ENCODE measurements at regions not wholly inside any gene's neighbourhood (a gene's known extent, or its start where the extent isn't known, plus 50 kb on each side); places are given as distances from the start of the nearest gene placed in this dataset.

GRCh38 chr9:11320989-11321388 lies 708.2 kb upstream of the PTPRD start:
- H3K9me3 ChIP-seq (ENCODE audit: control insufficient read depth in 4 of 4, insufficient read depth in 3 of 4, low read length in 3 of 4): no peaks in the 10 kb centered on the region
- no peaks in the 10 kb centered on the region for H3K36me3 ChIP-seq (ENCODE audit: control insufficient read depth in 4 of 4, insufficient read depth in 4 of 4, low read length in 4 of 4)
- ATAC-seq (ENCODE audit: insufficient read depth, low FRiP score) (no peak), DNase-seq (no peak)
- no peaks in the 10 kb centered on the region for H3K4me1 ChIP-seq (ENCODE audit: control insufficient read depth in 5 of 5, insufficient read depth in 5 of 5, low read length in 5 of 5)
- H3K27me3 ChIP-seq (ENCODE audit: control insufficient read depth in 3 of 3, insufficient read depth in 3 of 3, low read length in 2 of 3): no peaks in the 10 kb centered on the region
- no peak overlapping the region for H3K27ac ChIP-seq (ENCODE audit: low read depth in 1 of 2, low read length in 1 of 2)
- H3K4me3 ChIP-seq: no peak overlapping the region
- no peak overlapping the region for H3K9ac ChIP-seq (ENCODE audit: insufficient read depth in 1 of 2, low read length in 2 of 2)
- TF ChIP-seq CTCF (IDR thresholded peaks at IDR 0.05; ENCODE audit: control extremely low read depth, extremely low read depth): no peak

GRCh38 chr9:11323457-11323856 lies 710.7 kb upstream of the PTPRD start:
- Histone ChIP-seq H3K9me3 (ENCODE audit: control insufficient read depth in 4 of 4, insufficient read depth in 3 of 4, low read length in 3 of 4) (no peaks in the 10 kb centered on the region), H3K4me3 (no peak overlapping the region), H3K27ac (ENCODE audit: low read depth in 1 of 2, low read length in 1 of 2) (no peak overlapping the region), H3K4me1 (ENCODE audit: control insufficient read depth in 5 of 5, insufficient read depth in 5 of 5, low read length in 5 of 5) (no peaks in the 10 kb centered on the region), H3K27me3 (ENCODE audit: control insufficient read depth in 3 of 3, insufficient read depth in 3 of 3, low read length in 2 of 3) (no peaks in the 10 kb centered on the region), H3K36me3 (ENCODE audit: control insufficient read depth in 4 of 4, insufficient read depth in 4 of 4, low read length in 4 of 4) (no peaks in the 10 kb centered on the region), H3K9ac (ENCODE audit: insufficient read depth in 1 of 2, low read length in 2 of 2) (no peak overlapping the region)
- DNase-seq: no peak
- no peak for ATAC-seq (ENCODE audit: insufficient read depth, low FRiP score)
- TF ChIP-seq CTCF (IDR thresholded peaks at IDR 0.05; ENCODE audit: control extremely low read depth, extremely low read depth): no peak
- WGBS, 2 donors: 67 to 70% methylated on average over 1 of the region's 1 CpG

DNA sequence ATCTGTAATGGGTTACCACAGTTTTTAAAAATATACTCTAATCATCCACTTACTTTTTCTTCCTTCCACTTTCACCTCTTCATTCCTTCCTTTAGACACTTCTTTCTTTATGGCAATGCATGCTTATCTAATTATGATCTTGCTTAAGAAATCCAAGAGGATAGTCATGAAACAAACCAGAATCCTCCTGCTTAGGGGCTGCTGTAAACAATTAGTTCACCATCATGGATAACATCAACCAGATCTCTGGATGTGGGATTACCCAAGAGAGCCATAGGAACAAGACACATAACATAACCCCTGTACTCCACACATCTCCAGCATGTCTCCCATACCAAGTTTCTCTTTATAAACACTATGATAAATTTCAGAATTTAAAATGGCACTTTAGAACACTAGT lies 713.4 kb upstream of the PTPRD start:
- Histone ChIP-seq H3K27ac (ENCODE audit: low read depth in 1 of 2, low read length in 1 of 2) (no peak overlapping the region), H3K4me3 (no peak overlapping the region), H3K27me3 (ENCODE audit: control insufficient read depth in 3 of 3, insufficient read depth in 3 of 3, low read length in 2 of 3) (no peaks in the 10 kb centered on the region), H3K36me3 (ENCODE audit: control insufficient read depth in 4 of 4, insufficient read depth in 4 of 4, low read length in 4 of 4) (no peaks in the 10 kb centered on the region), H3K9me3 (ENCODE audit: control insufficient read depth in 4 of 4, insufficient read depth in 3 of 4, low read length in 3 of 4) (peaks cover 0 to 5% (median 2%) of the 10 kb centered on the region in 4 donors), H3K9ac (ENCODE audit: insufficient read depth in 1 of 2, low read length in 2 of 2) (no peak overlapping the region), H3K4me1 (ENCODE audit: control insufficient read depth in 5 of 5, insufficient read depth in 5 of 5, low read length in 5 of 5) (no peaks in the 10 kb centered on the region)
- ATAC-seq (ENCODE audit: insufficient read depth, low FRiP score) (no peak), DNase-seq (no peak)
- no peak for TF ChIP-seq CTCF (IDR thresholded peaks at IDR 0.05; ENCODE audit: control extremely low read depth, extremely low read depth)

GRCh38 chr9:11328326-11328725 lies 715.5 kb upstream of the PTPRD start:
- H3K36me3 ChIP-seq (ENCODE audit: control insufficient read depth in 4 of 4, insufficient read depth in 4 of 4, low read length in 4 of 4): no peaks in the 10 kb centered on the region
- 76 to 80% methylated on average over 6 of the region's 6 CpGs for WGBS, 2 donors

More at GRCh38 chr9:11328326-11328725, 715.5 kb upstream of the PTPRD start:
- Histone ChIP-seq H3K27ac (ENCODE audit: low read depth in 1 of 2, low read length in 1 of 2) (no peak overlapping the region), H3K27me3 (ENCODE audit: control insufficient read depth in 3 of 3, insufficient read depth in 3 of 3, low read length in 2 of 3) (no peaks in the 10 kb centered on the region), H3K9ac (ENCODE audit: insufficient read depth in 1 of 2, low read length in 2 of 2) (no peak overlapping the region), H3K4me3 (no peak overlapping the region), H3K4me1 (ENCODE audit: control insufficient read depth in 5 of 5, insufficient read depth in 5 of 5, low read length in 5 of 5) (no peaks in the 10 kb centered on the region), H3K9me3 (ENCODE audit: control insufficient read depth in 4 of 4, insufficient read depth in 3 of 4, low read length in 3 of 4) (peaks cover 0 to 5% (median 2%) of the 10 kb centered on the region in 4 donors)
- ATAC-seq (ENCODE audit: insufficient read depth, low FRiP score): no peak
- no peak for TF ChIP-seq CTCF (IDR thresholded peaks at IDR 0.05; ENCODE audit: control extremely low read depth, extremely low read depth)
- no peak for DNase-seq

Data from lung (tissue), 11 donors.